Endothelial cell of umbilical vein (primary cell): ENCODE measurements at regions not wholly inside any gene's neighbourhood (a gene's known extent, or its start where the extent isn't known, plus 50 kb on each side); places are given as distances from the start of the nearest gene placed in this dataset.

Experiments
- BruUV-seq: library from RNA; stranded (reverse); fragments of 400-500 nt; replicated peaks from 2 replicates; lab custom pipeline; 2021; lab: Mats Ljungman, UMichigan
- CTCF ChIA-PET: fragments of 300-600, 350-600 bp; sonication (Branson Sonifier 250); formaldehyde crosslinking; loops from one replicate; lab custom pipeline; 2021; ENCODE audit warnings: antibody characterized with exemption, inconsistent platforms; lab: Charles Lee
- POLR2A ChIA-PET: fragments of 300-600, 350-600 bp; sonication (Branson Sonifier 250); formaldehyde crosslinking; loops from one replicate; lab custom pipeline; 2021; ENCODE audit warnings: antibody characterized with exemption, inconsistent platforms; lab: Charles Lee
- DNase-seq: peaks from one replicate; pipeline ENCODE4 v3.0.0-alpha.2; 2011; ENCODE audit warnings: low read depth, low spot score
- FAIRE-seq: peaks from 2 replicates; lab custom pipeline; 2011; peaks lifted over from hg19 to GRCh38; lab: Jason Lieb, UNC
- H2AFZ ChIP-seq: 2 replicates; pipeline ENCODE4 v1.6.0; 2012; ENCODE audit warnings: low read depth, low read length, control low read depth, inconsistent platforms
- H3K27ac ChIP-seq: 2 replicates; pipeline ENCODE4 v1.5.1; 2011; ENCODE audit warnings: low read depth, mild to moderate bottlenecking, control low read depth, low read length, moderate library complexity; ENCODE audit not compliant: insufficient read depth
- H3K27me3 ChIP-seq, 2 experiments: 2 replicates each; pipeline versions ENCODE4 v1.6.0 to v1.6.1; 2011; ENCODE audit warnings: low read length in 2 of 2, mixed read lengths in 1 of 2; ENCODE audit not compliant: control insufficient read depth in 2 of 2, insufficient read depth in 2 of 2
- H3K36me3 ChIP-seq, 2 experiments: 2 replicates in 1 of 2; 3 replicates in 1 of 2; pipeline ENCODE4 v1.5.1; 2011; ENCODE audit warnings: low read length in 2 of 2, mild to moderate bottlenecking in 1 of 2, moderate library complexity in 1 of 2; ENCODE audit not compliant: control insufficient read depth in 2 of 2, insufficient read depth in 2 of 2; ENCODE audit errors: extremely low read depth in 1 of 2
- H3K4me1 ChIP-seq: 3 replicates; pipeline ENCODE4 v1.5.1; 2011; ENCODE audit warnings: mild to moderate bottlenecking, low read length; ENCODE audit not compliant: control insufficient read depth, insufficient read depth; ENCODE audit errors: extremely low read depth
- H3K4me2 ChIP-seq: 2 replicates; pipeline ENCODE4 v1.6.1; 2011; ENCODE audit warnings: low read length, control low read depth, mixed read lengths; ENCODE audit not compliant: insufficient read depth
- H3K4me3 ChIP-seq, 3 experiments: fragments of 200-600 bp in 1 of 3; sonication (generic), shearing (Covaris generic) in 1 of 3; replicated peaks in 1 of 3; 2 replicates each; pipeline ENCODE4 v1.5.1; 2011 to 2016; ENCODE audit warnings: control low read depth in 3 of 3, low read length in 3 of 3, mild to moderate bottlenecking in 2 of 3, inconsistent platforms in 1 of 3, low read depth in 1 of 3, moderate library complexity in 1 of 3; ENCODE audit not compliant: insufficient read depth in 1 of 3
- H3K79me2 ChIP-seq: 2 replicates; pipeline ENCODE4 v1.6.0; 2012; ENCODE audit warnings: low read length, inconsistent platforms; ENCODE audit not compliant: control insufficient read depth, insufficient read depth
- H3K9ac ChIP-seq: replicated peaks from 2 replicates; pipeline ENCODE3; 2011; ENCODE audit warnings: low read length, control low read depth; ENCODE audit not compliant: insufficient read depth; ENCODE audit errors: extremely low read depth
- H3K9me1 ChIP-seq: replicated peaks from 3 replicates; pipeline ENCODE4 v1.6.0; 2011; ENCODE audit warnings: mild to moderate bottlenecking, low read length; ENCODE audit not compliant: control insufficient read depth, insufficient read depth; ENCODE audit errors: extremely low read depth
- H3K9me3 ChIP-seq: replicated peaks from 2 replicates; pipeline ENCODE4 v1.5.1; 2012; ENCODE audit warnings: low read length, inconsistent platforms; ENCODE audit not compliant: control insufficient read depth, insufficient read depth
- H4K20me1 ChIP-seq: replicated peaks from 2 replicates; pipeline ENCODE3; 2011; ENCODE audit warnings: mild to moderate bottlenecking, low read length; ENCODE audit not compliant: control insufficient read depth, insufficient read depth; ENCODE audit errors: extremely low read depth
- EZH2 ChIP-seq: IDR thresholded peaks from 2 replicates; pipeline ENCODE4 v1.6.1; 2012; ENCODE audit warnings: borderline replicate concordance, low read depth, mild to moderate bottlenecking, moderate library complexity, low read length, inconsistent platforms; ENCODE audit not compliant: severe bottlenecking
- FOS ChIP-seq: IDR thresholded peaks from 2 replicates; pipeline ENCODE4 v1.6.1; 2011; ENCODE audit warnings: mild to moderate bottlenecking, low read length, moderate library complexity, borderline replicate concordance; ENCODE audit not compliant: insufficient read depth
- GATA2 ChIP-seq: IDR thresholded peaks from 2 replicates; pipeline ENCODE4 v1.7.0; 2011; ENCODE audit warnings: low read depth, mild to moderate bottlenecking, moderate library complexity, mixed read lengths, low read length; ENCODE audit not compliant: insufficient read length, insufficient read depth
- JUN ChIP-seq: IDR thresholded peaks from 2 replicates; pipeline ENCODE4 v1.6.1; 2011; ENCODE audit warnings: borderline replicate concordance, low read depth; ENCODE audit not compliant: insufficient read length, insufficient read depth
- MYC ChIP-seq: IDR thresholded peaks from one replicate; pipeline ENCODE4 v1.6.1; 2011; ENCODE audit warnings: mild to moderate bottlenecking, low read depth, low read length
- POLR2A ChIP-seq: IDR thresholded peaks from 2 replicates; pipeline ENCODE4 v1.6.1; 2012; ENCODE audit warnings: low read depth, mild to moderate bottlenecking, control low read depth, low read length
- POLR2AphosphoS5 ChIP-seq: IDR thresholded peaks from 2 replicates; pipeline ENCODE4 v1.6.1; 2012; ENCODE audit warnings: low read depth, mild to moderate bottlenecking, control low read depth, low read length, moderate library complexity; ENCODE audit not compliant: insufficient read depth
- dilution Hi-C: fragments of 300-500 bp; cut with MboI; formaldehyde crosslinking; loops from one replicate; pipeline ENCODE4 v1.15.0; 2019; ENCODE audit warnings: low sequenced_read_pairs; ENCODE audit not compliant: extremely low pct_ligation_motif_present
- intact Hi-C: fragments of 100-400 bp; cut with micrococcal nuclease; formaldehyde crosslinking; loops from one replicate; pipeline ENCODE4 v1.10.0; 2022
- TF ChIP-seq, protein P1 (sequence below), 2 donors: IDR thresholded peaks; 1 replicate in 1 of 2; 2 replicates in 1 of 2; pipeline ENCODE4 v1.5.1; 2011; ENCODE audit warnings: low read length in 2 of 2, mild to moderate bottlenecking in 2 of 2, moderate library complexity in 2 of 2, control low read depth in 1 of 2, inconsistent platforms in 1 of 2, low read depth in 1 of 2; ENCODE audit not compliant: insufficient read depth in 1 of 2; ENCODE audit errors: extremely low read depth in 1 of 2
- TF ChIP-seq, protein P2 (sequence below): IDR thresholded peaks from 2 replicates; pipeline ENCODE4 v1.6.1; 2011; ENCODE audit not compliant: insufficient read depth, insufficient read length

DNA sequence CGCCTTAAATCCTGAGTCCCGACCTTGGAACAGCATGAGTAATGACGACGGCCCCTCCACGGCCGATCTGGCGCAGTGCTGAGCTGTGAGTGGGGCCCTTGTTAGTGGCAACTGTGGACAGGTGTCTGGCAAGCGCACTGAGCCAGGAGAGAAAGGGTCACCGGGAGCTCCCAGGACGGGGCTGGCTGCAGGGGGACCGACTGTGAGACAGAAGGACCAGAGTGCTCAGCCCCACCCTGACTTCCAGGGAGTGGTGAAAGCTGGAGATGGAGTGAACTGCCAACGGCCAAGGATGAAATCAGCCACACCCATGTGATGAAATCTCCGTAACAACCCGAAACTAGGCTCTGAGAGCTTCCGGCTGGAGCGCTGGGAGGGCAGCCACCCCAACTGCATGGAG is 228.6 kb downstream of the BRD1 start:
- intact Hi-C loops (no loop called here), dilution Hi-C loops (no loop called here)
- no peaks in the 10 kb centered on the region for H3K9me3 ChIP-seq
- DNase-seq (no peak), FAIRE-seq (no peak)
- no peak overlapping the region for H2AFZ ChIP-seq
- no peaks in the 10 kb centered on the region for H3K4me1 ChIP-seq
- no peak overlapping the region for H3K4me3 ChIP-seq
- peaks cover 0 to 3% of the 10 kb centered on the region in 2 experiments for H3K36me3 ChIP-seq
- BruUV-seq = no TSS peak
- ChIA-PET CTCF (no interaction called here), POLR2A (no interaction called here)
- TF ChIP-seq EZH2 (no peak), GATA2 (no peak), POLR2A (no peak), JUN (no peak), POLR2AphosphoS5 (no peak), MYC (no peak), FOS (no peak)
- TF ChIP-seq, protein P1, sequence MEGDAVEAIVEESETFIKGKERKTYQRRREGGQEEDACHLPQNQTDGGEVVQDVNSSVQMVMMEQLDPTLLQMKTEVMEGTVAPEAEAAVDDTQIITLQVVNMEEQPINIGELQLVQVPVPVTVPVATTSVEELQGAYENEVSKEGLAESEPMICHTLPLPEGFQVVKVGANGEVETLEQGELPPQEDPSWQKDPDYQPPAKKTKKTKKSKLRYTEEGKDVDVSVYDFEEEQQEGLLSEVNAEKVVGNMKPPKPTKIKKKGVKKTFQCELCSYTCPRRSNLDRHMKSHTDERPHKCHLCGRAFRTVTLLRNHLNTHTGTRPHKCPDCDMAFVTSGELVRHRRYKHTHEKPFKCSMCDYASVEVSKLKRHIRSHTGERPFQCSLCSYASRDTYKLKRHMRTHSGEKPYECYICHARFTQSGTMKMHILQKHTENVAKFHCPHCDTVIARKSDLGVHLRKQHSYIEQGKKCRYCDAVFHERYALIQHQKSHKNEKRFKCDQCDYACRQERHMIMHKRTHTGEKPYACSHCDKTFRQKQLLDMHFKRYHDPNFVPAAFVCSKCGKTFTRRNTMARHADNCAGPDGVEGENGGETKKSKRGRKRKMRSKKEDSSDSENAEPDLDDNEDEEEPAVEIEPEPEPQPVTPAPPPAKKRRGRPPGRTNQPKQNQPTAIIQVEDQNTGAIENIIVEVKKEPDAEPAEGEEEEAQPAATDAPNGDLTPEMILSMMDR (IDR thresholded peaks at IDR 0.05; ENCODE audit: extremely low read depth in 1 of 2, insufficient read depth in 1 of 2, low read depth in 1 of 2, low read length in 2 of 2) = no peak
- TF ChIP-seq, protein P2, sequence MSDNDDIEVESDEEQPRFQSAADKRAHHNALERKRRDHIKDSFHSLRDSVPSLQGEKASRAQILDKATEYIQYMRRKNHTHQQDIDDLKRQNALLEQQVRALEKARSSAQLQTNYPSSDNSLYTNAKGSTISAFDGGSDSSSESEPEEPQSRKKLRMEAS = no peak
- no peak overlapping the region for H3K4me2 ChIP-seq
- H3K9me1 ChIP-seq = no peaks in the 10 kb centered on the region
- no peaks in the 10 kb centered on the region for H3K79me2 ChIP-seq
- H3K27me3 ChIP-seq = no peaks in the 10 kb centered on the region
- no peak overlapping the region for H3K27ac ChIP-seq
- no peaks in the 10 kb centered on the region for H4K20me1 ChIP-seq
- H3K9ac ChIP-seq = no peak overlapping the region
